ENCODE measurements at regions not wholly inside any gene's neighbourhood (a gene's known extent, or its start where the extent isn't known, plus 50 kb on each side); places are given as distances from the start of the nearest gene placed in this dataset.

GRCh38 chr7:21123586-21123985, 304.3 kb upstream of the SP4 start:
- TF ChIP-seq EZH2 (IDR thresholded peaks at IDR 0.05; ENCODE audit: borderline replicate concordance, low read depth, low read length, severe bottlenecking) (no peak), CTCF (IDR thresholded peaks at IDR 0.05; ENCODE audit: borderline replicate concordance, extremely low read depth, low read length, poor library complexity, severe bottlenecking) (no peak)

Data from DND-41 (cell line).